HG03064 (cell line): ENCODE measurements at regions not wholly inside any gene's neighbourhood (a gene's known extent, or its start where the extent isn't known, plus 50 kb on each side); places are given as distances from the start of the nearest gene placed in this dataset.
"Not testable (repeated sequence)": the region's sequence is repeated elsewhere in the genome, so short reads cannot be mapped to it uniquely, and the experiment has no call there.

Experiments
- ATAC-seq: cut with Tn5 transposase; IDR thresholded peaks from one replicate; pipeline ENCODE4 v1.9.1; 2021; ENCODE audit warnings: low read depth; ENCODE audit not compliant: unreplicated experiment

DNA sequence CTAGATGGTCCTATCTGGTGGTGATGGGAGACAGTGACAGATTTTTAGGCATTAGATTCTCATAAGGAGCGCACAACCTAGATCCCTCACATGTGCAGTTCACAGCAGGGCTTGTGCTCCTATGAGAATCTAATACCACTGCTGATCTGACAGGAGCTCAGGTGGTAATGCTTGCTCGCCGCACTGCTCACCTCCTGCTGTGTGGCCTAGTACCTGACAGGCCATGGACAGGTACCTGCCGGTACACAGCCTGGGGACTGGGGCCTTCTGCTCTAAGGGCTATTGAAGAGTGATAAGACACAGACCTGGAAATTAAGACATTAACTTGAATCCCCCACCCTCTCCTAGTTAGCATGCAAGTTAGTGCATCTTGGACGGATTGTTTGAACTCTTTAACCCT lies 64.4 kb downstream of the KLRB1 start:
- not testable (repeated sequence) for ATAC-seq

DNA sequence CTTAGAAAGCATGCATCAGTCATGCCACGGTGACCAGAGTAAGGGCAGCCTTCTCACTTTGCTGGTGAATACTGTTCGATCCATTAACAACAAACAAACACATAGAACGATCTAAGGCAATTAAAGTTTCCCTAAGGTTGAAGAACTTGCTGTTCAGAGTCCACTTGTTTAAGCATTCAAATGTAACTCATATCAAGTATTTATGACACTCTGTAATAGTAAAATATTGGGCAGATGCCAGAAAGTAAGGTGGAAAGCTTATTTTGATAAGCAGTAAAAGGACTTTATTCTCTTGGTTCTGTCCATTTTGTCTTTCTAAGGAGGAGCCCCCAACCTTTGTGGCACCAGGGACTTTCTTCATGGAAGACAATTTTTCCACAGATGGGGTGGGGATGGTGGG lies 64.9 kb downstream of the KLRB1 start:
- not testable (repeated sequence) for ATAC-seq

DNA sequence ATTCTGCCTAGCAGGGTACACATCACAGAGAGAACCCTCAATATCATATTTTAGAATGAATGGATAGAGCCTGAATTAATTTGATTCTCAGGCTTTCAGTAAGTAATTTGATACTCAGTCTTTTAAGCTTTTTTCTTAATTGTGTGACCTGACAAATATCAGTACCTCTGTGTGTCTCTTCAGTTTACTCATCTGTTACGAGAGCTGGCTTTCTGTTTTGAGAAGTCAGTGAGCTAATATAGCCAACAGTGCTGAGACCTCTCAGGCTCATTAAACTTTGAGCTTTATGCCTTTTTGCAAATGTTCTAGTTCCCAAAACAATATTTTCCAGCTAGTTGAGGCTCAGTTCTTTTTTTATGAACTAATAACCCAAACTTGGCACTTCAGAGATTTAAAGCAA lies 91.8 kb downstream of the KLRB1 start:
- ATAC-seq, result not testable (repeated sequence)

DNA sequence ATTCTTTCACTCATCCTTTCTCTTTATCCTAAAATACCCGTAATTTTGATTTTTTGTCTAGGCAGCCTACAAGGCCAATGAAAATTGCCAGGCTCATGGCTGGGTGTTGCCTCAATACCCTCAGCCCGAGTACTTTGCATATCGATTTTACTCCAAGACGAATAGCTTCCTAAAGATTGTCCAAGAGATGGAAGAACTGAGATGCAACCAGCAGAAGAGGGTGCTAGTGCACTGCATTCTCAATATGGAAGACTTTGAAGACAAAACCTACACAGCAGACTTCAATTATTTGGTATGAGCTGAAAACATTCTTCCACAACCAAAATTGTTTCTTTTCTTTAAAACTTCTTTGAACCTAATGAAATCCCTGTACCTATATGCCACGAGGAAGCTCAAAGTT lies 95.0 kb downstream of the KLRB1 start:
- not testable (repeated sequence) for ATAC-seq

DNA sequence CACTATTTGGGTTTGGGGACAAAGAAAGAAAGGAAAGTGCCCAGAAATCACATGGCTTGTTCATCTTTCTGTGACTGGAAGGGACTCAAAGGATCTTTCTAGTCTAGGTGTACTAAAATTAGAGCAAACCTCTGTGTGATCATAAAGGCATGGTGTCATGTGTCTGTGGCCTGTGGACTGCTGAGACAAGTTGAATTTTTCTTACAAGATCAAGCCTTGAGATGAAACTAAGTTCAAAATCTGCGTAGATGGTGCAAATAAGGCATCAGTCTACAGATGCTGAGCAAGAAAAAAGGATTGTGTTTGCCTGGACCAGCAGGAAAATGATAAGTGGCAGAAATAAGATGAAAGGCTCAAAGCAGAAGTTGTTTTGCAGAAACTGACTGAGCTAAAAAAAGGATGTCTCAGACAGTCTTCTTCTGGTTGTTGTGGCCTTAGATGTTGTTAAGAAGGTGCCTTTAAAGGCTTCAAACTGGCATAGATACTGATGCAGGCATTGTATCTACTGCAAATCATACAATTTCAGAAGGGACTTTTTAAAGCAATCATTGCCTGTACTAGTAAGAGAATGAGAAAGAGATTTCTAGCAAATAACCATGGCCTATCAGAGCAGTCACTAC lies 97.2 kb downstream of the KLRB1 start:
- not testable (repeated sequence) for ATAC-seq

DNA sequence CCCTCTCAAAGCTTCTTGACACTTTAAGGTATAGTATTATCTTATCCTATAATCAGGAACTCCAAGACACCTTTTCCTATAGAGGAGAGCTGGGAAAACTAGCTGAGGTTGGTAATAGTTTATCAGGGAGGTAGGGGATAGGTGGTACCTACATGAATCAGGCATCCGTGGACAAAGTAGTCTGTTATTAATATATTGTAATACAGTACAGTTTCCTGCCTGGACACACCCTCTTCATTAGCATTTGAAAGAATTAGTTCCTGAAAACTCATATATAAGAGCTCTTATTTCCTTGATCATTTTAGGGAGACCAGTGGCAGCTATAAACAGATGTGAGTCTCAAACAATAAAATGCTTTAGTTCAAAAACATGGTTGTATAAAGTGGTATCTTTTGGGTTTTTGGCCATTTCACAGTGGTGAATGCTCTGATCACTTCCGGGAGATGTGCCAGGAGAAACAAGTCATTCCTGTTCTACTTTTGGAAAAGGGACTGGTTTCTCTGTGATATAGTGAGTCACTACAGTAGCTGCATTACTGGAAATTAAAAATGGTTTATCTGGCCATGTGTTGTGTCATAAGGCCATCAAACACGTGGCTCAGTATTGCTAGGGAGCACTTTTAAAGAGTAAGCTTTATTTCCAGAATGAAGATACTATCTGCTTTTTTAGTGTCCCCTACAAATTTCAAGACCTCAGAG lies 98.1 kb downstream of the KLRB1 start:
- ATAC-seq, result no peak

DNA sequence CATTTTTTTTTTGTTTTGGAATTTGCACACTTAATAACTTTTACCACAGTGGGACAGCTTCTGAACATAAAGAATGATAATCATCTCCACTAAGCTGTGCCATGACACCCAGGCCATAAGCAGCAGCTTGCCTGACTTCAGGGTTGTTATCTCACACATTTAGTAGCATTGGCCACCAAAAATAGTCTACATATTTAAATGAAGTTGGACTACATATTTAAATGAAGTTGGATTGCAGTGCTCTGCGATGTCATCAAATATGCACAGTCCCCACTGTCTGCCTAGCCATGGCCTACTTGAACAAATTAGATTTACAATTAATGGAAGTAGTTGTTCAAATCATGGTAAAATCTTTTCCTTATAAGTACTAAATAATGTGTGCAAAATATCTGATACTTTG lies 101.0 kb downstream of the KLRB1 start:
- ATAC-seq, result no peak

DNA sequence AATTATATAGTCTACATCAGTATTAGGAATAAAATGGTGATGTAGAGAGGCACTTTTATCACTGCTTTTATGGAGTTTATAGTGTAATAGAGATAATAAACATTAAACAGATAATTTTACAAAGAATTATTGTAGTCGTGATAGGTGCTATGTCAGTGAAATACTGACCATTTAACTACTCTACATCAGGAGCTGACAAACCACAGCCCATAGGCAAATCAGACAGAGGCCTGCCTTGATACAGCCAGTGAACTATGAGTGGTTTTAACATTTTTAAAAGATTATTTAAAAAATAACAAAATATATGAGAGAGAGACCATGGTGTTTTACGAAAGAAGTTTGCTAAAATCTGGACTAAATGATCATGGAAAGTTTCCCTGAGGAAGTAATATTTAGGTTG lies 104.3 kb downstream of the KLRB1 start:
- not testable (repeated sequence) for ATAC-seq

DNA sequence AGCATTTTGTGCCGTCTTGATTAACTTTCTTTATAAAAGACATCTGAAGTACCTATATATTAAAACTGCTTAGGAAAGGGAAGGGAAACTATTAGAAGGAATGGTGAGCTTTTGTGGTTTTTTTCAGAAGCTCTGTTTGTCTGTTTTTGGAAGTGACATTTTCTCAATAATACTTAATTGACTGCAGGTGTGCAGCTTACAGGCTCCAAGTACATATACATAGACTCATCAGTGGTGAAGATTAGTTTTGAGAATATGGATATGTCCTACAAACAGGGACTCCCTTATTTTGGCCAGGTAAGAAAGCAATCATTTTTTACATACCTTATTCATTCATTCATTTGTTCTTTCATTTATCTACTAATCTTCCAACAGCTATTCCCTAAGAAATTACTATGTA lies 104.9 kb downstream of the KLRB1 start:
- not testable (repeated sequence) for ATAC-seq

DNA sequence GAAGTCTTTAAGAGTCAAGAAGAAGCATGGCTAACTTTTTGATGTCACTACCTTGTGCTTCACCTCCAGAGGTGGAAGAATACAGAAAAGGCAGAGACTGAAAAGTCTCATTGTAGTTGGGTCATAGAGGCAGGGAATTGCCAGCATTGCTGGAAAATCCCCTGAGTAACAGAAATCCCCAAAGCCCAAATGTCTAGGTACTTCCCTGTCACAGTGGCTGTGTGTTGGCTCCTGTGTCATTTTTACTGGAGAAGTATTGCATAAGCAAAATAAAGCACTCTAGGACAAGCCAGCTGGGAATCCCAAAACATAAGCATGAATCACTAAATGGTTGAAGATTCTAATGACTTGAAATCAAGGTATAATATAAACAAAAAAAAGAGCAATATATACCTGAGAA lies 114.4 kb downstream of the KLRB1 start:
- ATAC-seq, result not testable (repeated sequence)

DNA sequence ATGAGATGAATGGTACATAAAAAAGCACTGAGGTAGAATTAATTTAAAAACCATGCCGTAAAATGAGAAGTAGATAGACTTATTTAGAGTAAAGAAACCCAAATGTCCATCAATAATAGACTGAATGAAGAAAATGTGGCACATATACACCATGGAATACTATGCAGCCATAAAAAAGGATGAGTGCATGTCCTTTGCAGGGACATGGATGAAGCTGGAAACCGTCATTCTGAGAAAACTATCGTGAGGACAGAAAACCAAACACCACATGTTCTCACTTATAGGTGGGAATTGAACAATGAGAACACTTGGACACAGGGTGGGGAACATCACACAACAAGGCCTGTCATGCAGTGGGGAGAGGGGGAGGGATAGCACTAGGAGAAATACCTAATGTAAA lies 126.4 kb downstream of the KLRB1 start:
- ATAC-seq, result not testable (repeated sequence)

DNA sequence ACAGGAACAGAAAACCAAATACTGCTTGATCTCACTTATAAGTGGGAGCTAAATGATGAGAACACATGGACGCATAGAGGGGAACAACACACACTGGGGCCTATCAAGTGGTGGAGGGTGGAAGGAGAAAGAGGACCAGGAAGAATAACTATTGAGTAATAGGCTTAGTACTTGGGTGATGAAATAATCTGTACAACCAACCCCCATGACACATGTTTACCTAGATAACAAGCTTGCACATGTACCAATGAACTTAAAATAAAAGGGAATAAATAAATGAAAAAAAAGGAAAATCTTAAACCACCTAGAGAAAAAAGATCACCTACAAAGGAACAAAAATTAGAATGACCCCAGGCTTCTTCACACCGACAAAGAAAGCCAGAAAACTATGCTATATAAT lies 133.5 kb downstream of the KLRB1 start:
- not testable (repeated sequence) for ATAC-seq

DNA sequence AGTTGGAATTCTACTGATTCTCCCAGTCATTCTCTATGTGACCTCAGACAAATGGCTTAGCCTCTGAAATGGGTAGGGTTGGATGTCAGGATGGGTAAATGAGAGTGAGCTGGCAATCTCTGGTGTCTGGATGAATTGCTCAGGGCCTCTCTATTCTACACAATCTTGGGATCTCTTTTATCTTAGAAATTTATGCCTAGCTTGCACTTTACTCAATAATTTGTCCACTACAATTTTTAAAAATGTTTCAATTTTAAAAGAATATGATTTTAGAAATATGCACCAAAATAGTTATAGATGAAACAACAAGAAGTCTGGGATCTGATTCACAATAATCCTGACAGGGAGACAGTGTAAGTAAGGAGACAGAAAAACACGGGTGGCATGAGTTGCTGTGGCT lies 134.1 kb downstream of the KLRB1 start:
- ATAC-seq, result not testable (repeated sequence)

DNA sequence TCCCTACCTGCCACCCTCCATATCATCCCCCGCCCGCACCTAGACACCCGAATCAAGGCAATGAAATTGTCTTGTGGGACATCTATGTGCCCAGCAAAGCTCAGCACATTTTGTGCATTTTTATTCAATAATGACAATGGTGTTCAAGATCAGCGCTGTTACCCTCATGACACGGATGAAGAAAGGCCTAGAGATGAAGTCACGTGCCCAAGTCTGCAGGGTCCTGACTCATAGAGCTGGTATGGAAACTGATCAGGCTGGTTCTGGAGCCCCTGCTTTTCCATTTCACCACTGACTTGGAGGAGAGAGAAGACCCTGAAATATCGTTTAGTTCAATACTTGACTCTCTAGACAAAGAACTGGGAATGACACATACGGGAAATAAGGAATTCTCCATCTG lies 136.2 kb downstream of the KLRB1 start:
- ATAC-seq, result not testable (repeated sequence)

DNA sequence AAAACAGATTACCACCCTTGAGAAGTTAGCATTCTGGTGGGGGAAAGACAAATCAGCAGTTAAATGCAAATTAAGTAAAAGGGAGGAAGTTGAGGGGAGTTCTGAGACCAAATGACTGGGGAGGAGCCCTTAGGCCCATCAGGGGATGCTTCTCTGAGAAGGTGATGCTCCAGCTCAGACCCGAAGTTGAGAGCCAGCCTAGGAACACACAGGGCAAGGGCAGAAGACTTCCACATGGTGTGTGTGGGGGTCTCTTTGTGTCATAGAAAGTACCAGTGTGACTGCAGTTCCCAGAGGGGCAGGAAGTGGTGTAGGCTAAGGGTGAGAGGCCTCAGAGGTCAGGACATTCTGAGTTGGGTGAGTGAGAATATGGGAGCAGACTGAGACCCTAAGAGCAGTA lies 137.3 kb downstream of the KLRB1 start:
- not testable (repeated sequence) for ATAC-seq

DNA sequence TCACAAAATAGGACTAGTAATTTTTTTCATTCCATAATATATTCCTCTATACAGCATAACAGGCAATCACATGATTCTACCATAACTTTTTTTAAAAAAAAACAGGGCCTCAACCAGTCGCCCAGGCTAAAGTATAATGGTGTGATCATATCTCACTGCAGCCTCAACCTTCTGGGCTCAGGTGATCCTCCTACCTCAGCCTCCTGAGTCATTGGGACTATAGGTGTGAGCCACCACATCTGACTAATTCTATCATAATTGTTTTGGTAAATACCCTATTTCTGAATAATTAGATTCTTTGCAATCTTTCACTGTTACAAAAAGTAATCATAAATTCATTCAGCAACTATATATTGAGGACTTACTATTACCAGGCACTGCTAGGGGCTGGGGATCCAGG lies 137.8 kb downstream of the KLRB1 start:
- ATAC-seq, result not testable (repeated sequence)

DNA sequence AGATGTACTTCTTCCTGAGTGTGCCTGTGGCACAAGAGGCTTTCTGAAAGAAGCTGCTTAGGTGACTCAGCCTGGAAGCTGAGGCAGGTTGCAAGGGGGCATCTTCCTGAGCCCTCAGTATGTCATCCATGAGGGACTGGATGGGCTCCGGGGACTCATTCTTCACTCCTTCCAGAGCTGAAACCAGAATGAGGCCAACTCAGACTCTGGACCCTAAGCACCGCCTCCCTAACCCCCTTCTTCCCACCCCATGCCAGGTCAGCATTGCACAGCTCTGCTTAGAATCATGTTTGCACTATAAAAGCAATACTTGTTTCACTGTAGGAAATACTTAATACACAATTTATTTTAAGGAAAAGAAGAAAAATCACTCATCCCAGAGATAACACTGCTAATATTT lies 138.3 kb downstream of the KLRB1 start:
- not testable (repeated sequence) for ATAC-seq

DNA sequence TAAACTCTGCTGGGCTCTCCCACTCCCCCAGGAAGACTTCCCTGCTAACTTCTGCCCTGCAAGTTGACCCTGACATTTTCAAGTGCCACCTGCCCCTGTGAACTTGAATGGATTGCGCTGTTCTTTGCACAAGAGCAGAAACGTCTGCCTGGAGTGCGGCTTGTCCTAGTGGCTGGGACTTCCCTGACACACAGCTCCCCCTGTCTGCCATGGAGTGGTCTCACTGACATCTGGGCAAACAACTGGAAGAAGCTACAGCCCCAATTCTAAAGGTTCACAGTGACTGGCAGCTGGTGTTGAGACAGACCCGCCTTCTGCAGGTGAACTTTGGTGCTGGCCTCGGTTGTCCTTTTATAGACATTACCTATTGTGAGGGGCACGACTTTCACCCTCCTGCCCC lies 138.7 kb downstream of the KLRB1 start:
- not testable (repeated sequence) for ATAC-seq

DNA sequence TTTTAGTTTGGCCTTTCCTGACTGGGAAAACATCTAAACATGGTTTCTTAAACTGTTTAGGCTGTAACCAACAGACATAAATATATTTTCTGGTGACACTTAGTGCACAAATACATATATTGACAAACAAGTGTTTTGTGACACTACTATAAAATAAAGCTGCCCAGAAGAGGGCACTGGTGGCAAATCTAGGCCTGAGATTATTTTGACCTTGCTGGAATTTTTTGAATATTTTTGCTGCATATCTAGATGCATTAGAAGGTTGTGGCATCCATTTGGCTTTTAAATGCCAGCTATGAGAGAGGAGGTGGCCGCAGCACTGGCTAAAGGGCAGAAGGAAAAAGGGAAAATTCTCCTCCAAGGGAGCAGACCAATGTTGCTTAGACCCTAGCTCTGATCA lies 139.6 kb downstream of the KLRB1 start:
- not testable (repeated sequence) for ATAC-seq

DNA sequence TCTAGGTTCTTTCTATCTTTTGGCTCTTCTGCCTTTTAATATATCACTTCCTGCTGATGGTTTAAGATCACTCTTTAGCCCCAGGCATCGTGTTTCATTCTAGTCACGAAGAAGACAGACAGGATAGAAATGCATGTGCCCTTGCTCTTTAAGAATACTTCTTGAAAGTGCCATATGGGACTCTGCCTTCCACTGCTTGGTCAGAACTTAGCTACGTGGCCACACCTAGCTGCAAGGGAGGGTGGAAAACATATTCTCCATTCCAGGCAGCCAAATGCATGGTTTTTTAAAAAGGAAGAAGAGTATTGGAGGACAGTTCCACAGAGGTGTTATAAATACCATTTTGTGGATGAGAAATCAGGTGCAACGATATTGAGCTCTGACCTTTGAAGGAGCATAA lies 143.3 kb downstream of the KLRB1 start:
- ATAC-seq, result no peak

DNA sequence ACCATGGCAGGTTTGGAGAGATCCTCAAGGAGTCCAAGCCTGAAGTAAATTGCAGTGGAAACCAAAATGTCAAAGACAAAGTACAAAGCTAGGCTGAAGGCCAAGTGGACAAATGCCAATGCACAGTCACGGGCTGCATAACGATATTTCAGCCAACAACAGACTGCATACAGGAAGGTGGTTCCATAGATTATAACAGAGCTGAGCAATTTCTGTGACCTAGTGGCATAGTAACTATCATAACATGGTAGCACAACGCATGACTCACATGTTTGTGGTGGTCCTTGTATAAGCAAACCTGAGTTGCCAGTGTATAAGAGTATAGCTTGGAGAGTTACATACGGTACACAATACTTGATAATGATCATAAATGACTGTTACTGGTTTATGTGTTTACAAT lies 152.2 kb downstream of the KLRB1 start:
- not testable (repeated sequence) for ATAC-seq

DNA sequence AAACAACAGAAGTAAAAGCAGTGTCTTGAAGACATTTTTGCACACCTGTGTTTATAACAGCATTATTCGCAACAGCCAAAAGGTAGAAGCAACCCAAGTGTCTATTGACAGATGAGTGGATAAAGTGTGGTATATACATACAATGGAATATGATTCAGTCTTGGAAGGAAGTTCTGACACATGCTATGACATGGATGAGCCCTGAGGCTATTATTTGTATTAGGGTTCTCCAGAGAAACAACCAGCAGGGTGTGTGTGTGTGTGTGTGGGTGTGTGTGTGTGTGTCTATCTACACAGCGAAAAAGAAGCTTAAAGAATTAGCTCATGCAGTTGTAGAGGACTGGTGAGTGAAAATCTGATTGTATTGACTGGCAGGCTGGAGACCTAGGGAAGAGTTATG lies 153.7 kb downstream of the KLRB1 start:
- ATAC-seq, result not testable (repeated sequence)
